ENCODE measurements at regions not wholly inside any gene's neighbourhood (a gene's known extent, or its start where the extent isn't known, plus 50 kb on each side); places are given as distances from the start of the nearest gene placed in this dataset.
A peak's percentile ranks its signal among the peaks of the same experiment; 100 is the strongest.

GRCh38 chr2:217163987-217164386, 304.1 kb upstream of the TNP1 start:
- no peak overlapping the region for H3K4me3 ChIP-seq
- peaks cover 21% of the 10 kb centered on the region; the same call in 1 of the 2 replicates for H3K4me1 ChIP-seq (replicated peaks; ENCODE audit: insufficient read depth)
- intact Hi-C loops (cut with micrococcal nuclease; ENCODE audit: unreplicated experiment) = loop anchor here (10.0 kb wide), 1 partner anchor 551 kb away; no protein-coding TSS in a partner anchor
- TF ChIP-seq, protein P1, sequence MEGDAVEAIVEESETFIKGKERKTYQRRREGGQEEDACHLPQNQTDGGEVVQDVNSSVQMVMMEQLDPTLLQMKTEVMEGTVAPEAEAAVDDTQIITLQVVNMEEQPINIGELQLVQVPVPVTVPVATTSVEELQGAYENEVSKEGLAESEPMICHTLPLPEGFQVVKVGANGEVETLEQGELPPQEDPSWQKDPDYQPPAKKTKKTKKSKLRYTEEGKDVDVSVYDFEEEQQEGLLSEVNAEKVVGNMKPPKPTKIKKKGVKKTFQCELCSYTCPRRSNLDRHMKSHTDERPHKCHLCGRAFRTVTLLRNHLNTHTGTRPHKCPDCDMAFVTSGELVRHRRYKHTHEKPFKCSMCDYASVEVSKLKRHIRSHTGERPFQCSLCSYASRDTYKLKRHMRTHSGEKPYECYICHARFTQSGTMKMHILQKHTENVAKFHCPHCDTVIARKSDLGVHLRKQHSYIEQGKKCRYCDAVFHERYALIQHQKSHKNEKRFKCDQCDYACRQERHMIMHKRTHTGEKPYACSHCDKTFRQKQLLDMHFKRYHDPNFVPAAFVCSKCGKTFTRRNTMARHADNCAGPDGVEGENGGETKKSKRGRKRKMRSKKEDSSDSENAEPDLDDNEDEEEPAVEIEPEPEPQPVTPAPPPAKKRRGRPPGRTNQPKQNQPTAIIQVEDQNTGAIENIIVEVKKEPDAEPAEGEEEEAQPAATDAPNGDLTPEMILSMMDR (conservative IDR thresholded peaks at IDR 0.05) = no peak
- no peak for TF ChIP-seq EZH2 (IDR thresholded peaks at IDR 0.05; ENCODE audit: low read depth)
- H3K79me2 ChIP-seq (ENCODE audit: low read depth) = no peaks in the 10 kb centered on the region
- H3K27ac ChIP-seq = no peak overlapping the region
- H3K27me3 ChIP-seq (ENCODE audit: insufficient read depth, low read depth) = no peaks in the 10 kb centered on the region
- DNase-seq = no peak
- no TSS peak for BruUV-seq (replicated peaks)
- no peaks in the 10 kb centered on the region for H3K36me3 ChIP-seq (ENCODE audit: low read depth)
- POLR2A ChIA-PET (ENCODE audit: unreplicated experiment) = no interaction called here
- H3K4me2 ChIP-seq = no peak overlapping the region
- no peaks in the 10 kb centered on the region for H4K20me1 ChIP-seq (ENCODE audit: insufficient read depth)
- no peaks in the 10 kb centered on the region for H3F3A ChIP-seq (ENCODE audit: insufficient read depth, low read depth)
- CTCF ChIA-PET = interaction anchor here (0.7 kb wide), 1 partner anchor 348 kb away, joined by 3 read pairs; no protein-coding TSS in a partner anchor
- no peaks in the 10 kb centered on the region for H3K9me3 ChIP-seq (ENCODE audit: insufficient read depth, low read depth)
- no peaks in the 10 kb centered on the region for H3K9me2 ChIP-seq (ENCODE audit: insufficient read depth)
- no peak overlapping the region for H2AFZ ChIP-seq

- no peak overlapping the region for H3K27ac ChIP-seq
- H3K79me2 ChIP-seq (ENCODE audit: low read depth) = no peaks in the 10 kb centered on the region
- H2AFZ ChIP-seq = no peak overlapping the region
- H3K4me3 ChIP-seq = no peak overlapping the region
- intact Hi-C loops (cut with micrococcal nuclease; ENCODE audit: unreplicated experiment) = loop anchor here (10.0 kb wide), 1 partner anchor 552 kb away; no protein-coding TSS in a partner anchor
- no peaks in the 10 kb centered on the region for H4K20me1 ChIP-seq (ENCODE audit: insufficient read depth)
- no peaks in the 10 kb centered on the region for H3K27me3 ChIP-seq (ENCODE audit: insufficient read depth, low read depth)
- ChIA-PET POLR2A (ENCODE audit: unreplicated experiment) (interaction anchor here (0.6 kb wide), 1 partner anchor 1423 kb away, joined by 4 read pairs; no protein-coding TSS in a partner anchor), CTCF (no interaction called here)
- H3K9me2 ChIP-seq (ENCODE audit: insufficient read depth) = no peaks in the 10 kb centered on the region
- TF ChIP-seq, protein P1 (conservative IDR thresholded peaks at IDR 0.05) = no peak
- no peak for TF ChIP-seq EZH2 (IDR thresholded peaks at IDR 0.05; ENCODE audit: low read depth)
- peaks cover 21% of the 10 kb centered on the region; the same call in 1 of the 2 replicates for H3K4me1 ChIP-seq (replicated peaks; ENCODE audit: insufficient read depth)
- no peaks in the 10 kb centered on the region for H3K36me3 ChIP-seq (ENCODE audit: low read depth)
- H3K4me2 ChIP-seq = no peak overlapping the region
- no peaks in the 10 kb centered on the region for H3F3A ChIP-seq (ENCODE audit: insufficient read depth, low read depth)
- no peaks in the 10 kb centered on the region for H3K9me3 ChIP-seq (ENCODE audit: insufficient read depth, low read depth)
- DNase-seq = peak; percentile 33 to 57
- BruUV-seq (replicated peaks) = no TSS peak
These were observed 302.7 kb upstream of the TNP1 start for GRCh38 chr2:217162533-217162932.

DNA sequence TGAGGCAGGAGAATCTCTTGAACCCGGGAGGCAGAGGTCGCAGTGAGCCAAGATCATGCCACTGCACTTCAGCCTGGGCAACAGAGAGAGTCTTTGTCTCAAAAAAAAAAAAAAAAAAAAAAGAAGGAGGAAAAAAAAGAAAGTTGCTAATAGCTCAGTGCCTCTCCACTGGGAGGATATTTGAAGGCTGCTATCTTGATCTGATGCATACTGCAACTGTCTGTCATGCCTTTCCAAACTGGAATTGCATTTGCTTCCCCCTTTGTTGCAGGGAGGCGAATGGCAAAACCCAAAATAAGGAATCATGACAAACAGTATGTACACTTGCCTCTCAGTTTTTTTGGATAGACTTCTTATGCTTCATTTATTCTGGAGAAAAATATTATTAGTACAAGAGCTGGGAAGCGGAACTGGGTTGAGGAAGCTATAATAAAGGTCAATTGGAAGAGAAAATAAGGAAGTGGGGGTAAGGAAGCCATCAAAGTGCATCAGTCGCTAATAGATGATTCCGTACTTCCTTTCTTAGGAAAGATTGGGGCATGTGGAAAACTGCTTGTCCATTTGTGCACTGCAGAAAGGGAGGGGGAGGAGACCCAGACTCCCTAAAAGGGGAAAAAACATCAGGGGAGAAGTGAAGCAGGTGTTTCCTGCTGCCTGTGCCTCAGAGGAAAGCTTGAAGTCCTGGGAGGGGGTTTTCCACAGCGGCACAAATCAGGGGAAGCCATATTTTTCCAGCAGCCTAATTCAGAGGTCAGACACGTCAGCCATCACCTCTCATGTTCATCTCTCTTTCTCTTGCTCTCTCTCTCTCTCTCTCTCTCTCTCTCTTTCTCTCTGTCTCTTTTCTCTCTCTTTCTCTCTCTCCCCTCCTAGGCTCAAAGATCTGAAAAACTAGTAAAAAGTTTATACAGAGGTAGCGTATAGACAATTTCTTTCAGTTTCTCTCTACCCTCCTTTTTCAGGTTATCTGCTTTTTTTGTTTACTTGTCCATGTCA, 301.4 kb upstream of the TNP1 start:
- DNase-seq = no peak
- intact Hi-C loops (cut with micrococcal nuclease; ENCODE audit: unreplicated experiment) = loop anchor here (10.0 kb wide), 1 partner anchor 554 kb away; no protein-coding TSS in a partner anchor
- Histone ChIP-seq H3K4me3 (no peak overlapping the region), H2AFZ (peak overlapping the region; percentile 52; the same call in 1 of the 2 replicates), H3K79me2 (ENCODE audit: low read depth) (no peaks in the 10 kb centered on the region), H3K27me3 (ENCODE audit: insufficient read depth, low read depth) (no peaks in the 10 kb centered on the region), H3F3A (ENCODE audit: insufficient read depth, low read depth) (no peaks in the 10 kb centered on the region), H3K36me3 (ENCODE audit: low read depth) (no peaks in the 10 kb centered on the region), H3K9me3 (ENCODE audit: insufficient read depth, low read depth) (no peaks in the 10 kb centered on the region), H3K9me2 (ENCODE audit: insufficient read depth) (no peaks in the 10 kb centered on the region), H3K27ac (no peak overlapping the region), H4K20me1 (ENCODE audit: insufficient read depth) (no peaks in the 10 kb centered on the region), H3K4me1 (replicated peaks; ENCODE audit: insufficient read depth) (peaks cover 21% of the 10 kb centered on the region; the same call in 1 of the 2 replicates), H3K4me2 (no peak overlapping the region)
- TF ChIP-seq, protein P1 (conservative IDR thresholded peaks at IDR 0.05) = no peak
- TF ChIP-seq EZH2 (IDR thresholded peaks at IDR 0.05; ENCODE audit: low read depth) = no peak
- POLR2A ChIA-PET (ENCODE audit: unreplicated experiment) = interaction anchor here (0.7 kb wide), 1 partner anchor 224 kb away, joined by 3 read pairs; no protein-coding TSS in a partner anchor
- CTCF ChIA-PET = interaction anchor here (0.6 to 0.7 kb wide), 2 partner anchors 550 to 553 kb away, joined by 7 to 11 read pairs; no protein-coding TSS in a partner anchor
- BruUV-seq (replicated peaks) = no TSS peak

Data from PC-9 (cell line).